IMR-90 (cell line): ENCODE measurements at regions not wholly inside any gene's neighbourhood (a gene's known extent, or its start where the extent isn't known, plus 50 kb on each side); places are given as distances from the start of the nearest gene placed in this dataset.

Experiments
- BHLHE40 ChIP-seq: fragments of 150-350 bp; IDR thresholded peaks from 2 replicates; pipeline ENCODE4 v1.6.1; 2016; ENCODE audit warnings: mild to moderate bottlenecking, low read depth, low read length
- CEBPB ChIP-seq: IDR thresholded peaks from 2 replicates; pipeline ENCODE4 v1.6.1; 2012; ENCODE audit warnings: low read depth, low read length, improper control_type of control experiment
- CHD1 ChIP-seq: IDR thresholded peaks from 2 replicates; pipeline ENCODE4 v1.6.1; 2012; ENCODE audit warnings: low read depth, low read length, improper control_type of control experiment
- CTCF ChIP-seq: conservative IDR thresholded peaks from 2 replicates; pipeline ENCODE4 v1.5.1; 2012; ENCODE audit warnings: mild to moderate bottlenecking, low read depth, low read length, improper control_type of control experiment
- FOS ChIP-seq: fragments of 150-350 bp; IDR thresholded peaks from 2 replicates; pipeline ENCODE4 v1.6.1; 2016; ENCODE audit warnings: low read depth, low read length
- MAFK ChIP-seq: IDR thresholded peaks from 2 replicates; pipeline ENCODE4 v1.6.1; 2012; ENCODE audit warnings: low read depth, low read length, improper control_type of control experiment
- MAZ ChIP-seq: IDR thresholded peaks from 2 replicates; pipeline ENCODE4 v1.6.1; 2012; ENCODE audit warnings: low read depth, mild to moderate bottlenecking, low read length, improper control_type of control experiment, moderate library complexity, borderline replicate concordance
- POLR2A ChIP-seq: IDR thresholded peaks from 2 replicates; pipeline ENCODE4 v1.6.1; 2012; ENCODE audit warnings: mild to moderate bottlenecking, low read depth, low read length
- RAD21 ChIP-seq: IDR thresholded peaks from 2 replicates; pipeline ENCODE4 v1.6.1; 2012; ENCODE audit warnings: low read length, improper control_type of control experiment
- RCOR1 ChIP-seq: IDR thresholded peaks from 2 replicates; pipeline ENCODE4 v1.6.1; 2012; ENCODE audit warnings: mild to moderate bottlenecking, low read length, improper control_type of control experiment; ENCODE audit not compliant: insufficient replicate concordance
- RFX5 ChIP-seq: IDR thresholded peaks from 2 replicates; pipeline ENCODE4 v1.8.0; 2012; ENCODE audit warnings: low read depth, mild to moderate bottlenecking, low read length, moderate library complexity
- SMC3 ChIP-seq: fragments of 150-350 bp; IDR thresholded peaks from 2 replicates; pipeline ENCODE4 v1.6.1; 2016; ENCODE audit warnings: low read depth, mild to moderate bottlenecking, antibody characterized with exemption, low read length, moderate library complexity
- USF2 ChIP-seq: fragments of 150-350 bp; IDR thresholded peaks from 2 replicates; pipeline ENCODE4 v1.6.1; 2017; ENCODE audit warnings: mild to moderate bottlenecking, antibody characterized with exemption, low read length, low read depth

DNA sequence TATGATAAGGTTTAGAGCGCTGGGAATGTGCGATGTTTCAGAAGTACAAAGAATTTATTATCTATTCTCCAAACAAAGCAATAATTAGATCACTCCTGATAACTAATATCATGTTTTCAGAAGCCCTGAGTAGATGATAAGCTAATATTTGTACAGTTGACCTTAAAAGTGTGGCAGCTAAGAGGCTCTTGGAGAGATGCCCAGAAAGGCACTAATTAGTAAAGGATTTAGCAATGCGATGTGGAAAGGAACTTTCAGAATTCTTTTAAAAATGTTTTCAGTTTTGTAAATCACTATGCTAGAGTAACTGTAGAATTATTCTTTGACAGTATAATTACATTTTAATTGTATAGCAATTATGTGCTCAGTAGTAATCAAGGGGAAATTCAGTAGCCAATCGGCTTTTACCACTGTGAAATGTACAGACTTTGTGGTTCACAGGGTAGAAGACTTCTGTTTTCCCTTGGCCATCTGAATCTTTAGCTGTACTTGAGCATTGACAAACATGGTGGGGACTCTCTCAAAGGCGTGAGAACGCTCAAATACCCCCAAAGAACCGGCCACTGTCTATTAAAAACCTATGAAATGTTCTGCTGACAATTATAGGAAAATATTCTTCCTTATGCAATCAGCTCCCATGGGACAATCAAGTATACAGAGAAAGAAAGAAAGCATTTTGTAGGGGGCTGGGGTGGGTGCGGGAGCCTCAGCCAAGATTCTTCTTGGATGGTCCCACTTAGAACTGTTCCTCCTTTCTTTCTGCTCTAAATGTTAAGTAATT lies 262.8 kb upstream of the AGAP1 start:
- TF ChIP-seq CTCF (no peak), RAD21 (no peak), MAZ (no peak), POLR2A (no peak), FOS (no peak), CHD1 (no peak), MAFK (no peak), CEBPB (no peak), USF2 (no peak), RFX5 (no peak), BHLHE40 (no peak), RCOR1 (no peak), SMC3 (no peak)
